GM21526 (cell line): ENCODE measurements at regions not wholly inside any gene's neighbourhood (a gene's known extent, or its start where the extent isn't known, plus 50 kb on each side); places are given as distances from the start of the nearest gene placed in this dataset.
"Not testable (repeated sequence)": the region's sequence is repeated elsewhere in the genome, so short reads cannot be mapped to it uniquely, and the experiment has no call there.

Experiments
- ATAC-seq: cut with Tn5 transposase; IDR thresholded peaks from one replicate; pipeline ENCODE4 v1.9.1; 2021; ENCODE audit warnings: moderate library complexity; ENCODE audit not compliant: unreplicated experiment, low FRiP score

GRCh38 chr4:1572964-1573720 is 111.0 kb downstream of the FAM53A start:
- no peak for ATAC-seq

GRCh38 chr4:1572521-1572920 is 111.6 kb downstream of the FAM53A start:
- ATAC-seq, result no peak

- no peak for ATAC-seq
Measured at GRCh38 chr4:1572010-1572385, 112.1 kb downstream of the FAM53A start.

- ATAC-seq, result no peak
Measured at GRCh38 chr4:1571165-1572009, 112.7 kb downstream of the FAM53A start.

GRCh38 chr4:1570291-1571164 is 113.6 kb downstream of the FAM53A start:
- ATAC-seq, result no peak

GRCh38 chr4:1569461-1570151 is 114.5 kb downstream of the FAM53A start:
- ATAC-seq, result no peak

- no peak for ATAC-seq
Measured at GRCh38 chr4:1568855-1569460, 115.2 kb downstream of the FAM53A start.

GRCh38 chr4:1567808-1568581 is 116.1 kb downstream of the FAM53A start:
- no peak for ATAC-seq

- ATAC-seq, result no peak
Measured at GRCh38 chr4:1567519-1567807, 116.7 kb downstream of the FAM53A start.

GRCh38 chr4:1566838-1567518 is 117.1 kb downstream of the FAM53A start:
- no peak for ATAC-seq

- not testable (repeated sequence) for ATAC-seq
Measured at GRCh38 chr4:1566301-1566837, 117.7 kb downstream of the FAM53A start.

GRCh38 chr4:1565598-1566295 is 118.4 kb downstream of the FAM53A start:
- ATAC-seq, result no peak

GRCh38 chr4:1564535-1565375 is 119.4 kb downstream of the FAM53A start:
- ATAC-seq, result no peak

GRCh38 chr4:1563768-1564485 is 120.2 kb downstream of the FAM53A start:
- ATAC-seq, result no peak

- ATAC-seq, result no peak
Measured at GRCh38 chr4:1563241-1563640, 120.9 kb downstream of the FAM53A start.

GRCh38 chr4:1562771-1563170 is 121.3 kb downstream of the FAM53A start:
- ATAC-seq, result no peak
